Breast epithelium (tissue), 4 donors: ENCODE measurements at regions not wholly inside any gene's neighbourhood (a gene's known extent, or its start where the extent isn't known, plus 50 kb on each side); places are given as distances from the start of the nearest gene placed in this dataset.

Source experiments
- DNase-seq, 2 donors: peaks; one replicate each; pipeline ENCODE4 v3.0.0-alpha.2; 2019; ENCODE audit warnings: low spot score in 2 of 2
- H3K27ac ChIP-seq, 2 donors: fragments of 200-600 bp; sonication (generic) in 1 of 2; one replicate each; pipeline ENCODE4 v1.5.1; 2016 to 2019; ENCODE audit warnings: mild to moderate bottlenecking in 1 of 2
- H3K27me3 ChIP-seq, 2 donors: fragments of 200-600 bp; sonication (generic) in 1 of 2; one replicate each; pipeline versions ENCODE4 v1.5.1 to v1.6.0; 2017 to 2019; ENCODE audit warnings: control low read depth in 1 of 2, mild to moderate bottlenecking in 1 of 2
- H3K36me3 ChIP-seq: fragments of 200-600 bp; one replicate; pipeline ENCODE4 v1.5.1; 2019
- H3K4me1 ChIP-seq, 2 donors: fragments of 200-600 bp; sonication (generic); one replicate each; pipeline ENCODE4 v1.5.1; 2016 to 2019; ENCODE audit warnings: control low read depth in 1 of 2
- H3K4me3 ChIP-seq, 3 donors: fragments of 200-600 bp; sonication (generic); 1 replicate in 2 of 3; 2 replicates in 1 of 3; pipeline ENCODE4 v1.5.1; 2016 to 2019; ENCODE audit warnings: mild to moderate bottlenecking in 3 of 3, moderate library complexity in 2 of 3
- H3K9me3 ChIP-seq, 2 donors: fragments of 200-600 bp; sonication (generic) in 1 of 2; one replicate each; pipeline ENCODE4 v1.5.1; 2016 to 2019; ENCODE audit warnings: control low read depth in 1 of 2
- POLR2A ChIP-seq: fragments of 450-650 bp; IDR thresholded peaks from one replicate; pipeline ENCODE4 v1.6.1; 2016; ENCODE audit warnings: antibody characterized with exemption, mild to moderate bottlenecking, moderate library complexity
- POLR2AphosphoS5 ChIP-seq, 3 donors: sonication (generic); formaldehyde crosslinking; IDR thresholded peaks; one replicate each; pipeline ENCODE4 v1.6.1; 2017; ENCODE audit warnings: antibody characterized with exemption in 3 of 3
- intact Hi-C: fragments of 100-400 bp; cut with DNase I; formaldehyde crosslinking; loops from one replicate; pipeline ENCODE4 v1.15.1; 2023; ENCODE audit warnings: low total_unique reads
- TF ChIP-seq, protein P1 (sequence below), 3 donors: fragments of 450-650 bp; IDR thresholded peaks; one replicate each; pipeline ENCODE4 v1.5.1; 2016 to 2017; ENCODE audit warnings: antibody characterized with exemption in 3 of 3, mild to moderate bottlenecking in 3 of 3, moderate library complexity in 3 of 3

DNA sequence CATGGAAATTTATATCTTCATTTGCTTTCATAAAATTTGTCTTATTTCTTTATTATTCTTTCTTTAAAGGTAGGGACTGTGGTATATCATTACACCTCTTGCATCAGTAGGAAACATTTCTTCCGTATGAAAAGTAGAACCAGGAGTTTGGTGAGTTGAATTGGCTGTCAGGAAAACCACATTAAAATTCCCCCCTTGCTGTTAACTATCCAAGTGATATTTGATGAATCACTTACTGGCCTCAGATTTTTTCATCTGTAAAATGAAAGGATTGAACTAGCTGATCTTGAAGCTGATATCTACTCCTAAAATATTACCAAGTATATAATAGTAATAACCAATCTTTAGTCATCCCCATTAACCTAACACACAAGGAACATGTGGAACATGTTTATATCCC, 460.9 kb downstream of the GJA1 start:
- no peak for DNase-seq
- H3K4me3 ChIP-seq, result no peak overlapping the region
- no peaks in the 10 kb centered on the region for H3K36me3 ChIP-seq
- no peaks in the 10 kb centered on the region for H3K9me3 ChIP-seq
- intact Hi-C loops, result no loop called here
- H3K4me1 ChIP-seq, result no peaks in the 10 kb centered on the region
- peak overlapping the region in 1 of 2 donors; percentile 39 for H3K27ac ChIP-seq
- TF ChIP-seq POLR2A, result no peak
- TF ChIP-seq, protein P1, sequence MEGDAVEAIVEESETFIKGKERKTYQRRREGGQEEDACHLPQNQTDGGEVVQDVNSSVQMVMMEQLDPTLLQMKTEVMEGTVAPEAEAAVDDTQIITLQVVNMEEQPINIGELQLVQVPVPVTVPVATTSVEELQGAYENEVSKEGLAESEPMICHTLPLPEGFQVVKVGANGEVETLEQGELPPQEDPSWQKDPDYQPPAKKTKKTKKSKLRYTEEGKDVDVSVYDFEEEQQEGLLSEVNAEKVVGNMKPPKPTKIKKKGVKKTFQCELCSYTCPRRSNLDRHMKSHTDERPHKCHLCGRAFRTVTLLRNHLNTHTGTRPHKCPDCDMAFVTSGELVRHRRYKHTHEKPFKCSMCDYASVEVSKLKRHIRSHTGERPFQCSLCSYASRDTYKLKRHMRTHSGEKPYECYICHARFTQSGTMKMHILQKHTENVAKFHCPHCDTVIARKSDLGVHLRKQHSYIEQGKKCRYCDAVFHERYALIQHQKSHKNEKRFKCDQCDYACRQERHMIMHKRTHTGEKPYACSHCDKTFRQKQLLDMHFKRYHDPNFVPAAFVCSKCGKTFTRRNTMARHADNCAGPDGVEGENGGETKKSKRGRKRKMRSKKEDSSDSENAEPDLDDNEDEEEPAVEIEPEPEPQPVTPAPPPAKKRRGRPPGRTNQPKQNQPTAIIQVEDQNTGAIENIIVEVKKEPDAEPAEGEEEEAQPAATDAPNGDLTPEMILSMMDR (IDR thresholded peaks at IDR 0.05), result no peak
- TF ChIP-seq POLR2AphosphoS5 (IDR thresholded peaks at IDR 0.05), result no peak
- no peaks in the 10 kb centered on the region for H3K27me3 ChIP-seq

DNA sequence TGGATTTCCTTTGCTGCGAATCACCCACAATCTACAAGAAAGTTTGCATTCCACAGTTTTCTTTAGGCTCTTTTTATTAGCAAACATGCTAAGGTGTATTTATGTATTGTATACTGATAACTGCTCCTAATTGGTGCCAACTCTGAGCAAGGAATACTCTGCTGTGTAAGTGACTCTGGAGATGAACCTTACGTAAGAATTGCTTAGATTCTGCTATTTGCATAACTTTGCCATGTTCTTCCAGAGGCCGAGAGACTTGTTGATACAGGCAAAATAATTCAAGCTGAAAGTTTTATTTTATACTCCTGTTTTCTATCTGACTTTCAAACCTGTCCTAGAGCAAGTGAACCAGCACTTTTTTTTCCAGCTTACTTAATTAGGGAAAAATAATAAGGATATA, 461.3 kb downstream of the GJA1 start:
- intact Hi-C loops, result no loop called here
- no peak for DNase-seq
- Histone ChIP-seq H3K9me3 (no peaks in the 10 kb centered on the region), H3K4me3 (no peak overlapping the region), H3K4me1 (no peaks in the 10 kb centered on the region), H3K36me3 (no peaks in the 10 kb centered on the region), H3K27ac (peak overlapping the region; percentile 16 to 39), H3K27me3 (no peaks in the 10 kb centered on the region)
- TF ChIP-seq, protein P1 (IDR thresholded peaks at IDR 0.05), result no peak
- TF ChIP-seq POLR2AphosphoS5 (IDR thresholded peaks at IDR 0.05) (no peak), POLR2A (no peak)

DNA sequence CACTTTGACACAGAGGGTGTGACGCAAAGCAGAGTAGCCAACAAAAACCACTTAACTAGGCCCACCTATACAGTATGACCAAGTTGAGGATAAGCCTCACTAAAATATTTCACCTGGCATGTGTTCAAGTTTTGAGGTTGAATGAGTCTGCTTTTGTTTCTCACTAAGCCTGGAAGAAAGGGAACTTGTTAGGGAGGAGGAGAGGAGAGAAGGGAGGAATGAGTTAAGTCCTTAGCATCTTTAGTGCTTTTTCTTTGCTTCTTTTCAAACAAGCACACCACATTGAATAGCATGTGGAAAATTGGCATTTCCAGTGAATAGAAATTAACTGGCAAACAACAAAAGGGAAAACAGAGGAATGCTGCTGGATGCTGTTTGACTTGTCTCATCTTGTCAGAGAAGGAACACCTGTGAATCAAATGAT, 461.9 kb downstream of the GJA1 start:
- Histone ChIP-seq H3K4me1 (no peaks in the 10 kb centered on the region), H3K4me3 (no peak overlapping the region), H3K27me3 (no peaks in the 10 kb centered on the region), H3K27ac (peak overlapping the region; percentile 16 to 21), H3K36me3 (no peaks in the 10 kb centered on the region), H3K9me3 (no peaks in the 10 kb centered on the region)
- intact Hi-C loops, result no loop called here
- no peak for DNase-seq
- TF ChIP-seq POLR2A (no peak), POLR2AphosphoS5 (IDR thresholded peaks at IDR 0.05) (no peak)
- TF ChIP-seq, protein P1 (IDR thresholded peaks at IDR 0.05), result no peak

DNA sequence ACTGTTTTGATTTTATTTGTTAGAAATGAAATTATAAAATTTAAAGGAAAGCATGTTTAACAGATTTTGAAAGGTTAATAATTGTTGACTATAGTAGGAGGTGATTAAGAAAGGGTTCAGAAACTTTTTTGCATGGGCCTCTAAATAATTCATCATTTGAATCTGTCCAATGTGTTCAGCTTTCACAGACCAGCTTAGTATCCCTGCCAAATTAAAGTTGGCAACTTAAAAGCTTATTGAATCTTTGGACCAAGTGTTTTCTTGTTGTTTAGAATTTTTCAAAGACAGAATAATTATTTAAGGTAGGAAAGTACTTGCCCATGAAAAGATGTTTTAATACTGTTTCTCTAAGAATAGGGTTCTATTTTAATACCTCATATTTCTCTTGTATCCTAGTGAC, 466.0 kb downstream of the GJA1 start:
- Histone ChIP-seq H3K27ac (no peak overlapping the region), H3K36me3 (no peaks in the 10 kb centered on the region), H3K4me3 (no peak overlapping the region), H3K9me3 (no peaks in the 10 kb centered on the region), H3K4me1 (no peaks in the 10 kb centered on the region), H3K27me3 (no peaks in the 10 kb centered on the region)
- intact Hi-C loops, result no loop called here
- no peak for DNase-seq
- TF ChIP-seq, protein P1 (IDR thresholded peaks at IDR 0.05), result no peak
- no peak for TF ChIP-seq POLR2AphosphoS5 (IDR thresholded peaks at IDR 0.05)
- no peak for TF ChIP-seq POLR2A

DNA sequence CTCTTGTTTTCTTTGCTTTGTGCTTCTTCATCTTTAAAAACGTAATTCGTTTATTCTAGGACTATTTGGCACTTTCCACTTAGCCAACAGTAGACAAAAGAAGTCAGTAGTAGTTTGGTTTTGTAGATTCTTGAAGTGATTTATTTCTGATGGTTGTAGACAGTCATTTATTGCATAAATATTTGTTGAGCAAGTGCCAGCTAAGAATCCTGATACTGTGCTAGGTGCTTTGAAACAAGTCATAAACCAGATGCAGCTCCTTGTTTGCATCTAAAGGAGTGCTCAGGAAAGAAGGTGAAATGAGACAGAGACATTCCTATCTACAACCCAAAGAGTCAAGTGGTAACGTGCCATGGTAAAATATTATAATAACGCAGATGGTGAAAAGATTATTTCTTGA, 469.1 kb downstream of the GJA1 start:
- no peaks in the 10 kb centered on the region for H3K27me3 ChIP-seq
- intact Hi-C loops, result no loop called here
- TF ChIP-seq, protein P1 (IDR thresholded peaks at IDR 0.05), result no peak
- no peak for TF ChIP-seq POLR2AphosphoS5 (IDR thresholded peaks at IDR 0.05)
- no peak for TF ChIP-seq POLR2A
- H3K36me3 ChIP-seq, result no peaks in the 10 kb centered on the region
- H3K4me1 ChIP-seq, result no peaks in the 10 kb centered on the region
- no peak overlapping the region for H3K4me3 ChIP-seq
- peaks cover 0 to 12% of the 10 kb centered on the region in 2 donors for H3K9me3 ChIP-seq
- no peak for DNase-seq
- H3K27ac ChIP-seq, result no peak overlapping the region
